Panc1 (cell line): ENCODE measurements at regions not wholly inside any gene's neighbourhood (a gene's known extent, or its start where the extent isn't known, plus 50 kb on each side); places are given as distances from the start of the nearest gene placed in this dataset.

ENCODE experiments used
- ATAC-seq: fragments of 200-7000 bp; cut with Tn5 transposase; 2 replicates; pipeline ENCODE4 v1.9.1; 2020; ENCODE audit warnings: mild to moderate bottlenecking, moderate library complexity
- BruUV-seq: library from RNA; stranded (reverse); fragments of 400-500 nt; replicated peaks from 2 replicates; lab custom pipeline; 2021; lab: Mats Ljungman, UMichigan
- CTCF ChIA-PET: fragments of 300-600 bp; sonication (Branson Sonifier 250); formaldehyde crosslinking; loops from one replicate; lab custom pipeline; 2022; ENCODE audit warnings: antibody characterized with exemption; lab: Charles Lee
- POLR2A ChIA-PET: fragments of 300-600 bp; sonication (Branson Sonifier 250); formaldehyde crosslinking; loops from one replicate; lab custom pipeline; 2022; ENCODE audit warnings: antibody characterized with exemption; lab: Charles Lee
- DNase-seq: peaks from one replicate; pipeline ENCODE4 v3.0.0-alpha.2; 2010; ENCODE audit warnings: low read depth, low spot score
- H3K27ac ChIP-seq: 2 replicates; pipeline ENCODE4 v1.5.1; 2011; ENCODE audit warnings: mild to moderate bottlenecking, low read length, inconsistent platforms
- H3K27me3 ChIP-seq: fragments of 200-500 bp; sonication (Bioruptor generic); 2 replicates; pipeline ENCODE4 v1.6.0; 2014; ENCODE audit warnings: low read length, inconsistent platforms; ENCODE audit not compliant: control insufficient read depth, insufficient read depth
- H3K36me3 ChIP-seq: fragments of 200-500 bp; sonication (Bioruptor generic); 2 replicates; pipeline ENCODE4 v1.5.1; 2014; ENCODE audit warnings: inconsistent platforms, mild to moderate bottlenecking, low read length, moderate library complexity; ENCODE audit not compliant: control insufficient read depth, insufficient read depth
- H3K4me1 ChIP-seq: 2 replicates; pipeline ENCODE4 v1.5.1; 2011; ENCODE audit warnings: inconsistent platforms, mild to moderate bottlenecking, low read length, moderate library complexity; ENCODE audit not compliant: control insufficient read depth, insufficient read depth
- H3K4me3 ChIP-seq, 2 experiments: 2 replicates each; pipeline ENCODE4 v1.5.1; 2011 to 2012; ENCODE audit warnings: low read depth in 2 of 2, low read length in 2 of 2, mild to moderate bottlenecking in 2 of 2, inconsistent platforms in 1 of 2, moderate library complexity in 1 of 2
- H3K9me3 ChIP-seq: fragments of 200-500 bp; sonication (Bioruptor generic); 2 replicates; pipeline ENCODE4 v1.5.1; 2014; ENCODE audit warnings: low read depth, mild to moderate bottlenecking, inconsistent platforms, low read length, moderate library complexity; ENCODE audit not compliant: control insufficient read depth, insufficient read depth
- CTCF ChIP-seq: fragments of 450-650 bp; IDR thresholded peaks from 2 replicates; pipeline ENCODE4 v1.5.1; 2017; ENCODE audit warnings: mild to moderate bottlenecking
- POLR2AphosphoS5 ChIP-seq: IDR thresholded peaks from 2 replicates; pipeline ENCODE4 v1.6.1; 2012; ENCODE audit warnings: mild to moderate bottlenecking, low read depth, low read length, moderate library complexity
- REST ChIP-seq, 2 experiments: IDR thresholded peaks; 2 replicates each; pipeline ENCODE4 v1.6.1; 2011 to 2012; ENCODE audit warnings: low read depth in 2 of 2, control low read depth in 1 of 2, low read length in 1 of 2, mild to moderate bottlenecking in 1 of 2, moderate library complexity in 1 of 2; ENCODE audit not compliant: insufficient read depth in 1 of 2
- SIN3A ChIP-seq: IDR thresholded peaks from 2 replicates; pipeline ENCODE4 v1.6.1; 2012; ENCODE audit warnings: low read depth, mild to moderate bottlenecking, low read length, moderate library complexity, borderline replicate concordance; ENCODE audit not compliant: insufficient read depth
- TCF7L2 ChIP-seq: IDR thresholded peaks from 2 replicates; pipeline ENCODE4 v1.6.1; 2011; ENCODE audit warnings: mild to moderate bottlenecking, low read depth, low read length, inconsistent platforms
- in situ Hi-C: cut with HindIII; loops from 2 replicates; pipeline ENCODE4 v1.10.0; 2016; ENCODE audit warnings: low sequenced_read_pairs, low pct_unique_long_range_greater_than_20kb
- intact Hi-C: fragments of 100-400 bp; cut with micrococcal nuclease; formaldehyde crosslinking; loops from one replicate; pipeline ENCODE4 v1.10.0; 2022; ENCODE audit not compliant: unreplicated experiment

GRCh38 chr3:64392001-64392400 is 166.7 kb upstream of the PRICKLE2 start:
- BruUV-seq = no TSS peak
- Histone ChIP-seq H3K9me3 (no peaks in the 10 kb centered on the region), H3K4me1 (no peaks in the 10 kb centered on the region), H3K27me3 (no peaks in the 10 kb centered on the region), H3K36me3 (no peaks in the 10 kb centered on the region), H3K27ac (no peak overlapping the region), H3K4me3 (no peak overlapping the region)
- ChIA-PET POLR2A (no interaction called here), CTCF (no interaction called here)
- TF ChIP-seq TCF7L2 = no peak
- no peak for TF ChIP-seq SIN3A
- TF ChIP-seq REST (IDR thresholded peaks at IDR 0.05; ENCODE audit: insufficient read depth in 1 of 2, low read depth in 2 of 2, low read length in 1 of 2) = no peak
- no peak for TF ChIP-seq CTCF
- no peak for TF ChIP-seq POLR2AphosphoS5
- in situ Hi-C loops = no loop called here
- intact Hi-C loops = no loop called here
- no peak for ATAC-seq
- DNase-seq = no peak

GRCh38 chr3:64390893-64391292 is 165.6 kb upstream of the PRICKLE2 start:
- ChIA-PET POLR2A (no interaction called here), CTCF (no interaction called here)
- H3K4me1 ChIP-seq = no peaks in the 10 kb centered on the region
- no peaks in the 10 kb centered on the region for H3K9me3 ChIP-seq
- H3K36me3 ChIP-seq = no peaks in the 10 kb centered on the region
- H3K27ac ChIP-seq = no peak overlapping the region
- DNase-seq (no peak), ATAC-seq (no peak)
- H3K27me3 ChIP-seq = no peaks in the 10 kb centered on the region
- intact Hi-C loops (no loop called here), in situ Hi-C loops (no loop called here)
- H3K4me3 ChIP-seq = no peak overlapping the region
- no peak for TF ChIP-seq TCF7L2
- no peak for TF ChIP-seq POLR2AphosphoS5
- no peak for TF ChIP-seq REST (IDR thresholded peaks at IDR 0.05; ENCODE audit: insufficient read depth in 1 of 2, low read depth in 2 of 2, low read length in 1 of 2)
- TF ChIP-seq CTCF = no peak
- no peak for TF ChIP-seq SIN3A
- no TSS peak for BruUV-seq
